Esophagus muscularis mucosa (tissue), 4 donors: ENCODE measurements at regions not wholly inside any gene's neighbourhood (a gene's known extent, or its start where the extent isn't known, plus 50 kb on each side); places are given as distances from the start of the nearest gene placed in this dataset.

Experiments used
- DNase-seq: peaks from one replicate; pipeline ENCODE4 v3.0.0-alpha.2; 2017; ENCODE audit errors: extremely low spot score
- H3K27ac ChIP-seq, 4 donors: fragments of 200-600 bp; sonication (generic); replicated peaks in 1 of 4; 1 replicate in 3 of 4; 2 replicates in 1 of 4; pipeline ENCODE4 v1.5.1; 2016 to 2019; ENCODE audit warnings: mild to moderate bottlenecking in 1 of 4
- H3K27me3 ChIP-seq, 4 donors: fragments of 200-600 bp; sonication (generic); one replicate each; pipeline versions ENCODE4 v1.5.1 to v1.6.0; 2016 to 2019
- H3K36me3 ChIP-seq, 4 donors: fragments of 200-600 bp; sonication (generic); one replicate each; pipeline ENCODE4 v1.5.1; 2016 to 2019
- H3K4me1 ChIP-seq, 4 donors: fragments of 200-600 bp; sonication (generic); one replicate each; pipeline ENCODE4 v1.5.1; 2016 to 2019
- H3K4me3 ChIP-seq, 4 donors: fragments of 200-600 bp; sonication (generic); 1 replicate in 2 of 4; 2 replicates in 2 of 4; pipeline ENCODE4 v1.5.1; 2016 to 2019; ENCODE audit warnings: mild to moderate bottlenecking in 4 of 4, moderate library complexity in 1 of 4
- H3K9me3 ChIP-seq, 4 donors: fragments of 200-600 bp; sonication (generic); 1 replicate in 3 of 4; 2 replicates in 1 of 4; pipeline ENCODE4 v1.5.1; 2016 to 2019
- CTCF ChIP-seq, 3 experiments: fragments of 200-600 bp in 2 of 3; fragments of 450-650 bp in 1 of 3; sonication (generic) in 2 of 3; IDR thresholded peaks; one replicate each; pipeline ENCODE4 v1.5.1; 2017 to 2019; ENCODE audit warnings: antibody characterized with exemption in 3 of 3, mild to moderate bottlenecking in 2 of 3, moderate library complexity in 1 of 3
- EP300 ChIP-seq: sonication (generic); formaldehyde crosslinking; IDR thresholded peaks from one replicate; pipeline ENCODE4 v1.6.1; 2017; ENCODE audit warnings: antibody characterized with exemption
- POLR2A ChIP-seq: fragments of 450-650 bp; IDR thresholded peaks from one replicate; pipeline ENCODE4 v1.6.1; 2017; ENCODE audit warnings: antibody characterized with exemption, moderate library complexity, mild to moderate bottlenecking, low read depth
- POLR2AphosphoS5 ChIP-seq, 2 donors: sonication (generic); formaldehyde crosslinking; IDR thresholded peaks; one replicate each; pipeline ENCODE4 v1.6.1; 2017; ENCODE audit warnings: antibody characterized with exemption in 2 of 2
- WGBS: methylation state at CpG from one replicate; pipeline ENCODE4 v1.1.5; 2018; 5-methylcytosine and 5-hydroxymethylcytosine counted together
- intact Hi-C: fragments of 100-400 bp; cut with DNase I; formaldehyde crosslinking; loops from one replicate; pipeline ENCODE4 v1.15.1; 2023

GRCh38 chr2:176516051-176516602, 246.9 kb downstream of the MTX2 start:
- 73% methylated on average over 1 of the region's 1 CpG for WGBS
- no peaks in the 10 kb centered on the region for H3K36me3 ChIP-seq
- H3K4me3 ChIP-seq: no peak overlapping the region
- intact Hi-C loops: no loop called here
- no peaks in the 10 kb centered on the region for H3K27me3 ChIP-seq
- DNase-seq: no peak
- no peak overlapping the region for H3K27ac ChIP-seq
- no peaks in the 10 kb centered on the region for H3K9me3 ChIP-seq
- TF ChIP-seq POLR2A (no peak), POLR2AphosphoS5 (IDR thresholded peaks at IDR 0.05) (no peak), CTCF (IDR thresholded peaks at IDR 0.05) (no peak), EP300 (no peak)
- peaks cover 0 to 7% (median 0%) of the 10 kb centered on the region in 4 donors for H3K4me1 ChIP-seq

DNA sequence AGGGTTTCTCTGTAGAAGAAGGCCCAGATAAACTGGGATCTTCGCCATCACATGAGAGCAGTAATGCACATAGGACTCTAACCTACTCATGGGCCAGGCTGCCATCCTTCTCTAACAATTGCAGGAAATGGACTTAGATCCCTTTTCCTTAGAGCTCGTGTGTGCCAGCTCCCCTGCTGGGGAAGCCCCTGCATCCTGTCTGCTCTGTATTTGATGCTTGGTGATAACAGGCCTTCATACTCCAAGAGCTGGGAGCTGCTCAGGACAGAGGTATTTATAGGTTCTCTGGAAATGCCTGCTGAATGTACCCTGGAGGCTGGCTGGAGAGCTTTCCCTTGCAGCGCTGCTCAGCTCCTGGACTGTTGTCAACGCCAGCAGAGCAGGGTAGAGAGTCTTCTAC, 249.6 kb downstream of the MTX2 start:
- Histone ChIP-seq H3K27ac (no peak overlapping the region), H3K9me3 (no peaks in the 10 kb centered on the region), H3K4me1 (peaks cover 0 to 7% (median 0%) of the 10 kb centered on the region in 4 donors), H3K36me3 (no peaks in the 10 kb centered on the region), H3K4me3 (no peak overlapping the region), H3K27me3 (no peaks in the 10 kb centered on the region)
- no peak for TF ChIP-seq POLR2A
- peak in 1 of 2 donors; percentile 40 for TF ChIP-seq POLR2AphosphoS5 (IDR thresholded peaks at IDR 0.05)
- intact Hi-C loops: no loop called here
- no peak for DNase-seq
- 66% methylated on average over 2 of the region's 4 CpGs for WGBS

GRCh38 chr2:176521878-176522670, 252.8 kb downstream of the MTX2 start:
- Histone ChIP-seq H3K36me3 (no peaks in the 10 kb centered on the region), H3K4me1 (peaks cover 0 to 12% (median 7%) of the 10 kb centered on the region in 4 donors), H3K9me3 (no peaks in the 10 kb centered on the region), H3K4me3 (no peak overlapping the region), H3K27ac (no peak overlapping the region), H3K27me3 (no peaks in the 10 kb centered on the region)
- intact Hi-C loops: no loop called here
- 69% methylated on average over 3 of the region's 3 CpGs for WGBS
- TF ChIP-seq POLR2A (no peak), POLR2AphosphoS5 (IDR thresholded peaks at IDR 0.05) (no peak), EP300 (no peak), CTCF (IDR thresholded peaks at IDR 0.05) (no peak)
- DNase-seq: no peak

DNA sequence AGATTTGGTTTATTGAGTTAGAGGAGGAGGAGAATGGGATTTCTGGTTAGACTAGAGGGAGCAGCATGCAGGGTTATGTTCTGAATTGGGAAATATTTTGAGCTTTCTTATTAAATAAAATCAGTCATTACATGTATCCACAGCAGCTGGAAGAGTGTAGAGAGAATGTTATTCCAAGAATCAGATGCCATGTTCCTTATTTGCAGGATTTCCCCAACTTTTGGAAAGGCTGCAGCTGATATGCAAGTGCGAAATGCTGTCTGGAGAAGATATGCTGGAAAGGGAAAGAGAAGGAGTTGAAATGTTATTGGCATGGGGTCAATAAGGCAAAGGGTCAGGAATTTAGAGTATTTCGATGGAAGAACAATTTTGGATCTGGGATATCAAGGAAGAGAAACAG, 255.8 kb downstream of the MTX2 start:
- no peak for DNase-seq
- Histone ChIP-seq H3K4me1 (peaks cover 0 to 14% (median 11%) of the 10 kb centered on the region in 4 donors), H3K36me3 (no peaks in the 10 kb centered on the region), H3K27me3 (no peaks in the 10 kb centered on the region), H3K27ac (no peak overlapping the region), H3K4me3 (no peak overlapping the region), H3K9me3 (no peaks in the 10 kb centered on the region)
- intact Hi-C loops: no loop called here
- 58% methylated on average over 2 of the region's 2 CpGs for WGBS
- no peak for TF ChIP-seq POLR2A
- no peak for TF ChIP-seq CTCF (IDR thresholded peaks at IDR 0.05)

DNA sequence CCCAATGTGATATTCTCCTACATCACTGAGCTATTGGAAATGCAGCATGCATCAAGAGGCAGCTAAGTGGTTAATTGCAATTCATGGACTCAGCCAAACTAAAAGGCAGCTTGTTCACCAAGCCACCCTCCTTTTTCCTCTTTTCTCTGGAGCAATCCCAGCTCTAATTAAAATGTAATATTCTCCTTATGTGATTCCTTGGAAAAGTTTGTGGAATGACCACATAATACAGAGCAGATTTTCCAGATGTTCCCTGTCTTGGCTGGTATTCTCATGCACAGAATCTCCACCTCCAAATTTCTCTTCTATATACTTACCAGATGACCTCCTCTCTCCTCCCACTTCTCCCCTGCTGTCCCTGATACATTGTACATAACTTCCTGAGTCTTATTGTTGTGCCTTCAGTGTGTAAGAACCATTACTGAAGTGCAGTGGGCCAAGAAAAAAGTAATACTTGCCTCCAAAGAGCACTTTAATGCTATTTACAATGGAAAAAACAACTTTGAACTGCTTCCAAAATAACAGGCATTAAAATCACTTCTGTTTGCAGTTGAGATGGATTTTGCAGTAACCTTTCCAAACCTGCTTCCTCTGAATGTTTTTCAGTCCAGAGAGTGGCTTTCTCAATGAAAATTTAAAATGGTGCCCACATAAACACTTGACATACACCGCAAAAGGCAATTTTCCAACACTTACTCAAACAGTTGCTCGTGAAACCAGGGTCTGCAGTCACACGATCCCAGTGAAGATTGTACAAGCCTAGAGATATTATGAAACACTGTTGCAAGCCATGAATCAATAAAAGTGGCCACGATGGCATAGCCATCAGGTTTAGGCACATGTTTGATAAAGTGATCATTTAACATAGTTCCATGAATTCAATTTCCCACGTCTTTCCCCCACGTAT, 258.0 kb downstream of the MTX2 start:
- no peak overlapping the region for H3K4me3 ChIP-seq
- WGBS: 81% methylated on average over 6 of the region's 6 CpGs
- no peak for DNase-seq
- no peak overlapping the region for H3K27ac ChIP-seq
- peaks cover 0 to 14% (median 11%) of the 10 kb centered on the region in 4 donors for H3K4me1 ChIP-seq
- H3K27me3 ChIP-seq: no peaks in the 10 kb centered on the region
- TF ChIP-seq POLR2A (no peak), EP300 (no peak), CTCF (IDR thresholded peaks at IDR 0.05) (no peak), POLR2AphosphoS5 (IDR thresholded peaks at IDR 0.05) (no peak)
- H3K9me3 ChIP-seq: no peaks in the 10 kb centered on the region
- intact Hi-C loops: no loop called here
- no peaks in the 10 kb centered on the region for H3K36me3 ChIP-seq
